MCF 10A (cell line): ENCODE measurements at regions not wholly inside any gene's neighbourhood (a gene's known extent, or its start where the extent isn't known, plus 50 kb on each side); places are given as distances from the start of the nearest gene placed in this dataset.
"Not testable (repeated sequence)": the region's sequence is repeated elsewhere in the genome, so short reads cannot be mapped to it uniquely, and the experiment has no call there.

Experiments used
- BruUV-seq: library from RNA; stranded (reverse); fragments of 400-500 nt; replicated peaks from 2 replicates; lab custom pipeline; 2021; lab: Mats Ljungman, UMichigan
- CTCF ChIA-PET: fragments of 300-600 bp; sonication (Branson Sonifier 250); formaldehyde crosslinking; extraction: SDS; loops from one replicate; lab custom pipeline; 2021; ENCODE audit warnings: antibody characterized with exemption, inconsistent platforms; lab: Yijun Ruan, JAX
- POLR2A ChIA-PET: fragments of 300-600, 350-650 bp; sonication (Branson Sonifier 250); formaldehyde crosslinking; extraction: SDS; loops from one replicate; lab custom pipeline; 2020; ENCODE audit warnings: antibody characterized with exemption, inconsistent platforms; lab: Yijun Ruan, JAX
- DNase-seq: peaks from one replicate; pipeline ENCODE4 v3.0.0-alpha.2; 2018; ENCODE audit not compliant: unreplicated experiment
- H3K27ac Mint-ChIP-seq: one replicate; pipeline ENCODE4 v1.8.0; 2022; ENCODE audit warnings: mild to moderate bottlenecking, low read depth, mixed read lengths; ENCODE audit not compliant: unreplicated experiment
- H3K27me3 Mint-ChIP-seq: one replicate; pipeline ENCODE4 v1.8.0; 2022; ENCODE audit warnings: mixed read lengths; ENCODE audit not compliant: insufficient read depth, unreplicated experiment
- H3K36me3 Mint-ChIP-seq: one replicate; pipeline ENCODE4 v1.8.0; 2022; ENCODE audit warnings: mild to moderate bottlenecking, moderate library complexity, mixed read lengths; ENCODE audit not compliant: insufficient read depth, unreplicated experiment
- H3K4me1 Mint-ChIP-seq: one replicate; pipeline ENCODE4 v1.8.0; 2022; ENCODE audit warnings: mixed read lengths; ENCODE audit not compliant: insufficient read depth, unreplicated experiment
- H3K4me3 Mint-ChIP-seq: one replicate; pipeline ENCODE4 v1.8.0; 2022; ENCODE audit warnings: mild to moderate bottlenecking, moderate library complexity, mixed read lengths; ENCODE audit not compliant: unreplicated experiment
- H3K9me3 Mint-ChIP-seq: one replicate; pipeline ENCODE4 v1.8.0; 2022; ENCODE audit warnings: mixed read lengths; ENCODE audit not compliant: unreplicated experiment
- CTCF ChIP-seq: fragments of 200-600 bp; IDR thresholded peaks from one replicate; pipeline ENCODE4 v1.8.0; 2022; ENCODE audit warnings: antibody characterized with exemption, mild to moderate bottlenecking; ENCODE audit not compliant: unreplicated experiment
- intact Hi-C: fragments of 100-400 bp; cut with micrococcal nuclease; formaldehyde crosslinking; loops from 2 replicates; pipeline ENCODE4 v1.14.1; 2022

DNA sequence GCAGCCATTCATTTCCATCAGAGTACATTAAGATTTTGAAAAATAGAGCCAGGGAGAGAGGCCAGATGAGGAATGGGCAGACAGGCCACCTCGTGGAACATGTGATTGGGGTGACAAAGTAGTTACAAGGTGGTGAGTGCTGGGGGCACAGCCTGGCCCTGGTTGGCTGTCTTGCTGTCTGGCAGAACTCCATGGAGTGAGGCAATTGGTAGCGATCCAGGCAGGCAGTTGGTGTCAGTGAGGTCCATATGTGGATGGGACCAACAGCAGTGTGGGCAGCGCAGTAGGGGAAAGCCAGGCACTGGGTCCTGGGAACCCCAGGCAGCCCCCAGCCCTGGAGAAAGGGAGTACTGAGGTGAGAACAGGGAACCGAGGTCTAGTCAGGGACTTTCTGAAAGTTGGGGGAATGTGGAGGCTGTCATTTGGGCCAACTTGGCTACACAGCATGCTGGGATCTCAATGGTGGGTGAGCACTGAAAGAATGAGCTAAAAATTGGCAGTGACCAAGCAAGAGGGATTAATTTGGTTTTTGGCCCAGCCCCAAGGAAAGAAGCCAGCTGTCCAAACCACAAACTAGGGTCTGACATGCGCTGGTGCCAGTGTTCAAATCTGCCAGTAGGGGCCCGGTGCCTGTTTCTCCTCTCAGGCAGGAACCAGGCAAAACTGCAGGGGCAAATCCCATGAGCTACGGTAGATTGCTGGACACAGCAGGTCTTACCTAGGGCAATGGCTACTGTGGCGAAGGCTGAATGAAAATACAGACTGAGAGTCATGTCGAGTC lies 61.4 kb upstream of the E2F3 start:
- no peak overlapping the region for H3K27ac Mint-ChIP-seq
- H3K27me3 Mint-ChIP-seq = no peaks in the 10 kb centered on the region
- ChIA-PET POLR2A (no interaction called here), CTCF (no interaction called here)
- TF ChIP-seq CTCF = no peak
- intact Hi-C loops = no loop called here
- H3K4me1 Mint-ChIP-seq = no peaks in the 10 kb centered on the region
- BruUV-seq = no TSS peak
- H3K4me3 Mint-ChIP-seq = no peak overlapping the region
- peak; percentile 11 for DNase-seq
- peaks cover 6% of the 10 kb centered on the region for H3K36me3 Mint-ChIP-seq
- no peaks in the 10 kb centered on the region for H3K9me3 Mint-ChIP-seq

DNA sequence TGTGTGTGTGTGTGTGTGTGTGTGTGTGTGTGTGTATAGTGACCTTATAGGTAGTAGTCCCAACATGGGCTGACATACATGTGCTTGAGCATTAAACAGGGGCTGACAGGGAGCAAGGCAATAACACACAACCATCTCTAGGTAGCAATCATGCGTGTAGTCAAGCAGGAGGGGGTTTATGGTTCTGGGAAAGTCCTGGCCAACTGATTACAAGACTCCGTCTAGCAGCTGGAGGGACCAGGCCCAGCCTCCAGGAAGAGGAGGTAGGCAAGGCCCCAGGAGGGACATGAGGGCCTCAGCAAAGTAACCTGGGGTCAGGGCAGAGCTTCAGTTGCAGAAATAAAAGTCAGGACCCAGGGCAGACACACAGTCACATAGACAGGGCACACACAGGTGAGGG lies 60.6 kb upstream of the E2F3 start:
- intact Hi-C loops = no loop called here
- H3K4me3 Mint-ChIP-seq = no peak overlapping the region
- ChIA-PET POLR2A (interaction anchor here (0.5 kb wide), 1 partner anchor 1665 kb away, joined by 3 read pairs; no protein-coding TSS in a partner anchor), CTCF (no interaction called here)
- H3K4me1 Mint-ChIP-seq = no peaks in the 10 kb centered on the region
- DNase-seq = no peak
- no peaks in the 10 kb centered on the region for H3K9me3 Mint-ChIP-seq
- no TSS peak for BruUV-seq
- no peak for TF ChIP-seq CTCF
- H3K27ac Mint-ChIP-seq = no peak overlapping the region
- H3K27me3 Mint-ChIP-seq = no peaks in the 10 kb centered on the region
- peaks cover 6% of the 10 kb centered on the region for H3K36me3 Mint-ChIP-seq

DNA sequence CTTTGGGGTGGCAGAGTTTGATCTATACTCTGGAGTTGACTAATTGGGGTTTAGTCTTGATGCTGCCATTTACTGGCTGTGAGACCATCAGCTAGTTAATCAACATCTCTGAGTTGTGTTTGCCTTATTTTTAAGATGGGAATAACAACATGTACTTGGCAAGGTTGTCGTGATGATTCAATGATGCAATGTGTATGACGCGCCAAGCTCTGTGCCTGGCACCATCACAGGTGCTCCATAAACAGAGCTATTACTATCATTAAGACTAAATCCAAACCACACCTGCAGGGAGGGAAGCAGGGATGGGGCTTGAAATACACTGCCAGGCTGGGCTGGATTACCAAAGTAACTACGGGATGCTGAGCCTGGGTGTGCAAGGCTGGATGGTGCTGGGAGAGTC lies 60.1 kb upstream of the E2F3 start:
- ChIA-PET CTCF (interaction anchor here (0.7 kb wide), 1 partner anchor 1108 kb away, joined by 3 read pairs; no protein-coding TSS in a partner anchor), POLR2A (no interaction called here)
- no TSS peak for BruUV-seq
- no peak for TF ChIP-seq CTCF
- intact Hi-C loops = no loop called here
- H3K9me3 Mint-ChIP-seq = no peaks in the 10 kb centered on the region
- peaks cover 6% of the 10 kb centered on the region for H3K36me3 Mint-ChIP-seq
- no peak overlapping the region for H3K27ac Mint-ChIP-seq
- no peaks in the 10 kb centered on the region for H3K27me3 Mint-ChIP-seq
- H3K4me1 Mint-ChIP-seq = no peaks in the 10 kb centered on the region
- H3K4me3 Mint-ChIP-seq = no peak overlapping the region
- DNase-seq = peak; percentile 42

DNA sequence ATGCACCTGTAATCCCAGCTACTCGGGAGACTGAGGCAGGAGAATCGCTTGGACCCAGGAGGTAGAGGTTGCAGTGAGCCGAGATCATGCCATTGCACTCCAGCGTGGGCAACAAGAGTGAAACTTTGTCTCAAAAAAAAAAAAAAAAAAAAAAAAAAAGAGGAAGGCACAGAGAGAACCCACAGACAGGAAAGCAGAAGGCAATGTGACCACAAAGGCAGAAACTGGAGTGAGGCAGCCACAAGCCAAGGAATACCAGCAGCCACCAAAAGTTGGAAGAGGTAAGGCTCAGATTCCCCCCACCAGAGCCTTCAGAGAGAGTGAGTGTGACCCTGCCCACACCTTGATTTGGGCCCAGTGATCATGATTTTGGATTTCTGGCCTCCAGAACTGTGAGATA lies 54.7 kb upstream of the E2F3 start:
- POLR2A ChIA-PET, BruUV-seq, H3K9me3 Mint-ChIP-seq, DNase-seq, H3K27me3 Mint-ChIP-seq, H3K4me1 Mint-ChIP-seq, H3K27ac Mint-ChIP-seq, intact Hi-C loops, H3K4me3 Mint-ChIP-seq, CTCF ChIA-PET, H3K36me3 Mint-ChIP-seq: not testable (repeated sequence)
